Peyer's patch (tissue), 4 donors: ENCODE measurements at regions not wholly inside any gene's neighbourhood (a gene's known extent, or its start where the extent isn't known, plus 50 kb on each side); places are given as distances from the start of the nearest gene placed in this dataset.

ENCODE experiments used
- CTCF ChIP-seq, 6 experiments: fragments of 450-650 bp in 4 of 6; fragments of 200-600 bp in 2 of 6; sonication (generic) in 1 of 6; IDR thresholded peaks; one replicate each; pipeline ENCODE4 v1.5.1; 2017 to 2019; ENCODE audit warnings: antibody characterized with exemption in 6 of 6, mild to moderate bottlenecking in 3 of 6, moderate library complexity in 1 of 6
- POLR2A ChIP-seq, 2 donors: fragments of 450-650 bp; IDR thresholded peaks; one replicate each; pipeline ENCODE4 v1.5.1; 2017; ENCODE audit warnings: antibody characterized with exemption in 2 of 2, mild to moderate bottlenecking in 2 of 2, moderate library complexity in 2 of 2

GRCh38 chr14:51501746-51502145 is 150.0 kb upstream of the FRMD6 start:
- TF ChIP-seq POLR2A (IDR thresholded peaks at IDR 0.05) (no peak), CTCF (IDR thresholded peaks at IDR 0.05) (no peak)
